Ammon's horn (tissue), 1 donor: ENCODE measurements at regions not wholly inside any gene's neighbourhood (a gene's known extent, or its start where the extent isn't known, plus 50 kb on each side); places are given as distances from the start of the nearest gene placed in this dataset.

Source experiments
- DNase-seq: peaks from one replicate; pipeline ENCODE4 v3.0.0-alpha.2; 2016; ENCODE audit warnings: low spot score

DNA sequence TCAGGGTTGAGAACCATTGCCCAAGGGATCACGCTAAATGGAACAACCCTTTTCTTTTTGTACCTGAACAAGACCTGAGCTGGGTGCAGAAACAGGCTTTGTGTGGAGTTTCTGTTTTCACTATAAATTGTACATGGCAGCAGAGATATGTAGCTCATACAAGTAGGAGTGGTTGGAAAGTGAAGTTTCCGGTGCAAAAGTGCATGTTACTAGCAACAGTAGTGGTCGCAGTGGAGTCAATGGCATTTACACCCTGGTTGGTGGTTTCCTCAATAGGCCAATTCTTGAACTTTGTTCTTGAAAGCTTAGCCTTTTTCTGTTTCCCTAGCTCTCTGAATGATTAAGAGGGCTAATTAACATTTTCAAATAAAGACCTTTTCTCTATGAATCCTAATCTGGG lies 170.7 kb downstream of the NEBL start:
- no peak for DNase-seq

DNA sequence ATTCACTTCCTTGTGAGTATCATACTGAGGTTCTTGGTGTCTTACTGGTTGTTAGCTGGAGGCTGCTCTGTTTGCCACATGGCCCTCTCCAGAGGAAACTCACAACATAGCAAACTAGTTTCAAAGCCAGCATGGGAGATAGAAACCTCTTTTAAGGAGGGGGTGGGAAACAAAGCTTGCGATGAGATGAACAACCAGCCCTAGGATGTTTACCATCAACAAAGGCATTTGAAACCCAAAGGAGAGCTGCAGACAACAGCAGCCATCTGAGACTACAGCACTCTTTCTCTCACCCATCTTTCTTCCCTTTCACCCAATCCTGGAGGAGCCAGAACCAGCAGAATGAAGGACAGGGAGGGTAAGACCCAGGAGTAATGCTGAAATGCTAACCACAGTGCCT lies 182.1 kb downstream of the NEBL start:
- DNase-seq = no peak

DNA sequence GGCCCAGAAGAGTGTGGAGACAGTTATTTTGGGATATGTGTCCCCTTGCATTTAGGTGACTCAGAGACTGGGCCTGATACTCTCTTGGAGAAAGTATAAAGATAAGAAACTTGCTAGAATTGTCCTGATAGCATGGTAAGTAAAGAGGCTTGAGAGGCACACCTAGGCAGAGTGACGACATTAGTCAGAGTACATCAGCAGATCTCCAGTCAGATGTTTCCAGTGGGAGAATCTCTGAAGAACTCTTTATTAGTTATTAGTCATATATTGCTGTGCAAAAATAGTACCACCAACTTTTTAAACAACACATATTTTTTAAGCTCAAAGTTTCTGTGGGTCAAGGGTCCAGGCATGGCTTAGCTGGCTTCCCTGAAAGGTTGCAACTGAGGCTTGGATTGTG lies 182.6 kb downstream of the NEBL start:
- DNase-seq = no peak

DNA sequence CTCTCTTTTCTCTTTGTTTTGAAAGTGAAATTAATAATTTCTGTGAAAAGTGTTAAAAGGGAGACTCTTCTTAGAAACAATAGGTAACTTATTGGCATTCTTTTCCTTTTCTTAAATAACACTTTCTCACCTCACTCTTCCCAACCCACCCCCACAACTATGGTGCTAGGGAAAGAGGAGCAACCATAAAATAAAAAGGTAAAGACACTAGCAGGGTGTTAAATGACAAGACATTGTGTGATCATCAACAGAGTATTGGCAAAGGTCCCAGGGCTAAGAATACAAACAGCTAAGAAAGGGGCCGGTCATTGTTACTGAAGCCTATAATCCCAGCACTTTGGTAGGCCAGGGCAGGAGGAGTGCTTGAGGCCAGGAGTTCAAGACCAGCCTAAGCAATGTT lies 183.7 kb downstream of the NEBL start:
- DNase-seq = no peak

DNA sequence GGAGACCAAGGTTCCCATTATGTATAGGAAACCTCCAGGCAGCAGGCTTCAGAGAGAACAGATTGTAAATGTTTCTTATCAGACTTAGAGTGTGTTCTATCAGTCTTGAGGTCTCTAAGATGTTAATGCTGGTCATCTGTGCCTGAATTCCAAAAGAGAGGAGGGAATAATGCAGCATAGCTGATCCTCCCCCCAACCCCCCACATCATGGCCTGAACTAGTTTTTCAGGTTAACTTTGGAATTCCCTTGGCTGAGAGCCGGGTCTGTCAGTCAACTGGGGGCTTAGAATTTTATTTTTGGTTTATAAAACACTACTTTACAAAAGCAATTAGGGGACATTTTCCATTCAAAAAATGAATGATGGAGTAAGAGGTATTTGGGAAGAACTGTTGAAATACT lies 184.3 kb downstream of the NEBL start:
- DNase-seq = no peak

DNA sequence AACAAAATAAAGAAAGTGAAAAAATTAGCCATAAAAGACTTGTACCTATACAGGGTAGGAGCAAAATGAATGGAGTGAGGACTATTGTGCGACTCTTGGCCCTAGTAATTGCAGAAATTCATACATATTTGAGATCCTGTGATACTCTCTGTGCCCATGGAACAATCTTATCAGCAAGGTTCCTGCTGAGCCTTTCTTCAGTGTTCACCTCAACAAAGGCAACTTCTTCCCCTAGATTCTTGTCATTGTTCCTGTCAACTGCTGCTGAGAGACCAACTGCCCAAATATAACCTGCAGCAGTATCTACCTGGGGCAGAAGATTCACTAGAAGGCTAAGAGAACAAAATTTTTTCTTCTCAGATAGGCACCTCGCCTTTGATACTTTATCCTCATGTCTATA lies 187.4 kb downstream of the NEBL start:
- no peak for DNase-seq

DNA sequence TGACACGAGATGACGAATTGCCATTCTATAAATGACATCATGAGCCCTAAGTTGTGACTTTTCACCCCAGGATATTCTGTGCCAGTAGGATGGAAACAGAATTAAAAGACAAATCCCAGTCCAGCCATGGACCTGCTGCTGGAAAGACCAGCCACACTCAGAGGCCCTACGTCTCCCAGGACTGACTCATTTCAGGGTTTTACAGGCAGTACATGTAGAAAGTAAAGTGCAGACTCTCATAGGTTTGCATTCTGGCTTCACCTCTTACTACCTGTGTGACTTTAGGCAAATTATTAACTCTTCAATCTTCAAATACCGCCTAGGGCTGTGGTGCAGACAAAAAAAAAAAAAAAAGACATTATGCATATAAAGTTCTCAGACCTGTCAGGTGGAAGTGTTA lies 188.8 kb downstream of the NEBL start:
- DNase-seq = no peak

DNA sequence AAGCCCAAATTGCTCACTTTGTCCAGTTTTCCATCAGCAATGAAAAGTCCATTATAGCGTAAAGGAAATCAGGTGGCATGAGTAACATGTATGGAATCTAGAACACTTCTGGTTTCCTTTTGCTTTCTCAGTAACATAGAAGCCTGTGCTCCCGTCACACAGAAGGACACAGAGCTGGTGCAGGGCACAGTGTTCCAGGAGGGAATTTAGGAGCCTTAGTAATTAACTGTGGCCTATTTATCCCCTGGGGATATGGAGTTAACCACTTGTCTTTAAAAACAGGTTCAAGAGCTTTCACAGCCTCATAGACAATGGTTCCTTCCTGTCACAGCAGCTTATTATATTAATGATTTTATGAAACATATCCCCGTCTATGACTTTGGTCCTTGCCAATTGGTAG lies 189.9 kb downstream of the NEBL start:
- DNase-seq = no peak

DNA sequence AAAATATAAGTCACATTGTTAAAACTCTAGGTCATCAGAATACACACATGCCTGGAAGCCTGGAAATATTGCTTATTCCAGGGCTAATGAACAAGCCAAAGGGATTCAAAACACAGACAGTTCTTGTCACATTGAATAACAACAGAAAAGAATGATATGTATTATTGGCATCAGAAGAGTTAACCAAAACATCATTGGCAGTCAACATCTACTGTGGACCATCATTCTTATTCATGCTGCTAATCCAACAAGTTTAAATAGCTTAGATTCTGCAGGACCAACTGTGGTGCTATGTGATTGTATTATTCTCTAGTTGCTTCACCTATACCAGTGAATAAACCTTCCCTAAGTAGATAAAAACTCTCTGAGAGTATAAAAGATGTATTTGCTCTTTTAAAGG lies 198.3 kb downstream of the NEBL start:
- DNase-seq = no peak

DNA sequence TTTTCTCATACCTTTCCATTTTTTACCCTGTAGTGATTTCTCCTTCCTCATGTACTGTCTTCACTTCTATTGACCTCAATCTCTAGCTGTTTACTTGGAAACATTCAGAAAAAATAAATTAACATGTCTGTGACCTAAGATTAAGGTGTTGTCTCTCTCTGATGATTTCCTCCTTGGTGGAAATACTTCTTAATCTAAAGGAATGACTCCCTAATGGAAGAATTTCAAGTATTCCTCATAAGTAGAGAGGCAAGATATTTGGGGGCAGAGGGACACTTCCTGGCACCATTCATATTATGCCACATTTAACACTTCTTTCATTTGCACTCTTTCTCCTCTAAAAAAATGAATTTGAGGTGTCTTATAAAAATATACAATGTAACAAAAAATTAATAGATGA lies 202.8 kb downstream of the NEBL start:
- no peak for DNase-seq

DNA sequence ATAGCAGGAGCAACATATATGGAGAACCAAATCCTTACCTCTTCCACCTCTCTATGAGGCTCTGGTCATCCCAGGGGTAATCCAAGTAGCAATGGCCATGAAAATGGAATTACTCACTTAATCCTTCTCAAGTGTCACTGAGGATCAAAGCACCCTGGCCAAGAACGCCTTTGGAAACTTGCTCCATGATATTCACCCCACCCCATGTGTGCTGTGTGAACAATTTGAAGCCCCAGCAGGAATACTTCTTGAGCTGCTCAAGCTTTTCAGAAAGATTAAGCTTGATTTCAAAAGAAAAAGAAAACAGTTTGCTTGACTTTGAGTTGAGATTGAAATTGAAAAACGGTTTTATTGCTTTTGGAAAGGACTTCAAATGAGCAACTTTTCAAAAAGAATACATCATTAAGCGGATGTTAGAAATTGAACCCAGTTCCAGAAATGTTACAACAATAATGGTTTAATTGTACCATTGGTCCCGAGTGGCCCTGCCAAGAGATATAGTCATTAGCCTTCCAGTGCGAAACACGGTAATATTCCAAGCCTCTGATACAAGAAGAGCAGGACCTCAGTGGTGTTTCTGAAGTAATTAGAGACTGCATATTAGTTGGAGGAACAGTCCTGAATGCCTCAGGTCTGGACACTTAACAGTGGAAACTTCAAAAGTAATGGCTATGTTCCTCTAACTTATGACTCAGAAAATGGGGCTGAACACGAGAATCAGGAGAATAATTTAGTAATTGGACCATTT lies 208.1 kb downstream of the NEBL start:
- DNase-seq = no peak

DNA sequence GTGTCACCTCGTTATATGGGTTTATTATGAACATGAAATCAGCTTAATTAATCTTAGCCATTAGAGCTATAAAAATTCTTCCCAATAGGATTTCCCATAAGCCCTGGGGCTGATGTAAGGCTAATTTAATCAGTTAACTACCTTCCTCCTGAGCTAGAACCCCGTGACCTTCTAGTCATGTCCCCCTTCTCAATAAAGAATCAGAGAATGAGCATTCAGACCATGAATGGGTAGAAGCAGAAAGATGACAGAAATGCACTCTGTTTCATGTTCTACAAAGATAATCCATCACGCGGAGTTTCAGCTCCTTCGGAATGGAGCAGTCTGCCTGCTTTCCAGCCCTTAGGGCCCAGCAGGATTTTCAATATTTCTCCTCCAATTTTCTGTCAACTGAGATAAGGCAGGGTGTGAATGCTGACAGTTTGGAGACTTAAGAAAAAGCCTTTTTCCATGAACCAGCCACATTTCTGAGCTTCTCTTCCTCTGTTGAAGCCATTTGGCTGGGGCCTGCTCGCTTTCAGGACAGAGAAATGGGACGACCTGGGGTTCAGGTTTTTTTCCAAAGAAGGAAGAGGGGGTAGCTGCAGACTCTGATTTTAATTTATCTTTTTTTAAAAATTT lies 211.0 kb downstream of the NEBL start:
- DNase-seq = no peak

DNA sequence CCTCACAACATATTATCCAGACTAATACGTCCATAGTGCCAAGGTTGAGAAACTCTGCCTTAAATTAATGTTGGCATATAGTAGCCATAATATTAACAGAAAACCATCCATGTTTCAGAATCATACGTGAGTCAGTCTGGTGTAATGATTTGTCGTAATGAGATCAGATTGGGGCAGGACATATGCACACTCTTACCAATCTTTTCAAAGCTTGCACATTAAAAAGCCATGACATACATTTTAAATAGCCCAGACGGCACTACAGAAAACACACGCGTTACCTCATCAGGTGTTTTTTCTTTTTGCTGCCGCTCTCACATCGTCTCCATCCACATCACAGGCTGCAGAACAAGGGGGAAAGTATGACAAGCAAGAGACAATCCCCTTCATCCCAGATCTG lies 211.6 kb downstream of the NEBL start:
- no peak for DNase-seq

DNA sequence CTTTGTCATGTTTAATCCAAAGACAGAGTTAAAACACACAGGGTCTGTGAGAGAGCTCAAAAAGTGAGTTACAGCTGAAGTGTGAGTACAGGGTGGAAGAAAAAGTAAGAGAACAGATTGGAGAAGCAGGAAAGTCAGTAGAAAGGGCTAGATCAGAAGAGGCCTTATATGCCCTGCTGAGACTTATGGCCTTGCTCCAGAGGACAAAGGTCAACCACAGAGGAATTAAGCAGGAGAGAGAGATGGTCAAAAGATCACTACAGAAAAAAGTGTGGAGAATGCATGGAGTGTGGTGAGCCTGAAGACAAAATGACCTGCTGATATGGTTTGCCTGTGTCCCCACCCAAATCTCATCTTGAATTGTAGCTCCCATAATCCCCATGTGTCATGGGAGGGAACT lies 213.8 kb downstream of the NEBL start:
- DNase-seq = no peak

DNA sequence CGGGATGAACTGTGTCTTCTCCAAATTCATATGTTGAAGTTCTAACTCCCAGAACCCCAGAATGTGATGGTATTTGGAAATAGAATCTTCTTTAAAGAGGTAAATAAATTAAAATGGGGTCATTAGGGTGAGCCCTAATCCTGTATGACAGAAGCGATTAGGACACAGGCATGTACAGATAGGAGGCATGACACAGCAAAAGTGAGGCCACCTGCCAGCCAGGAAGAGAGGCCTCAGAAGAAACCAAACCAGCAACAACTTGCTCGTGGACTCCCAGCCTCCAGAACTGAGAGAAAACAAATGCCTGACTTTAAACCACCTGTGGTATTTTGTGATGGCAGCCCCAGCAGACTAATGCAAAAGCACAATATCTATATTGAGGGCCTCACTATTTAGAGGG lies 214.3 kb downstream of the NEBL start:
- DNase-seq = no peak

DNA sequence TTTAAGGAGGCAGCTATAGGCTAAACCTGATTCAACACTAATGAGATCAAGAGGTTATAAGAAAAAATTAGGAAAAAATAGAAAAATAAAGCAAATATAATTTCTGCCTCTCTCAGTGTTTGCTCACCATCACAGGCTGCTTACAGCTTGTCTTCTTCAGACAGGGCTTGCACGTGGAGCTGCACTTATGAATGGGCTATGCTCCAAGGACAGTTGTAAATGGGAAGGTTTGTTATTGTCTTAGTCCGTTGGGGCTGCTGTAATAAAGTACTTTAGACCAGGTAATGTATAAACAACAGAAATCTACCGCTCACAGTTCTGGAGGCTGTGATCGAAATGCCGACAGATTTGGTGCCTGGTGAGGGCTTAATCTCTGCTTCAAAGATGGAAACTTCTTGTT lies 219.8 kb downstream of the NEBL start:
- no peak for DNase-seq

DNA sequence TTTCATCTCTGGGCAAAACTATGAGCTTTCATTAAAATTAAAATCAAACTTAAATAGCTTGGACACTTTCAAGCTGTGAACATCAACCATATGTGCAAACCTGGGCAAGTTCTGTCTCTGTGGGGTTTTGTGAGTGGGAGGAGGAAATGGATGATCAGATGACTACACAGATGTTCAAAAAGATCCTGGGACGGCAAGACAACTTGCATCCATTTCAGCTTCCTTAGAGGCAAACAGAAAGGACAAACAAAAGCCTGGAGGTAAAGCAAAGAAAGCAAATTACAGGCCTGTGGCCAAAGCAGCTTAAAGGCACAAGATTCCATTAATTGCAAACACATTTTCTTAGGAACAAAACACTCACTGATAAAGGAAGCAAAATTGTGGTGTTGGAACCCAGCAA lies 222.2 kb downstream of the NEBL start:
- peak; percentile 3 for DNase-seq

DNA sequence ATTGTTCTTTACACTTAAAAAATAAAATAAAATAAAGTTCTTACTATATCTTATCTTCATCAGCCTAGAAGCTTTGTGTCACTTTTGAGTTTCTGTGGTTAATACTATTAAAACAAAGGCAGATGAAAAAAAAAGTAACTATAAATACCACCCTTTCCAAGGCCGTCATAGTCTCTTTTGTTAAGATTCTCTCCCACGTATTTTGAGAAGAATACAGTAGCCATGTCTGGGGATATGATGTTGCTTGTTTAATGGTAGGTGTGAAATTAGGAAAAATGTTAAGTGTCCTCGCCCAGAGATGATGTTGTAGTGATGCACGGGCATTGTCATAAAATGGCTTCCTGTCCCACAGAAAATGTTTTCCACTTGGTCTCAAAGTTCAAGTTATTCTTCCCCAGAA lies 223.9 kb downstream of the NEBL start:
- DNase-seq = no peak

DNA sequence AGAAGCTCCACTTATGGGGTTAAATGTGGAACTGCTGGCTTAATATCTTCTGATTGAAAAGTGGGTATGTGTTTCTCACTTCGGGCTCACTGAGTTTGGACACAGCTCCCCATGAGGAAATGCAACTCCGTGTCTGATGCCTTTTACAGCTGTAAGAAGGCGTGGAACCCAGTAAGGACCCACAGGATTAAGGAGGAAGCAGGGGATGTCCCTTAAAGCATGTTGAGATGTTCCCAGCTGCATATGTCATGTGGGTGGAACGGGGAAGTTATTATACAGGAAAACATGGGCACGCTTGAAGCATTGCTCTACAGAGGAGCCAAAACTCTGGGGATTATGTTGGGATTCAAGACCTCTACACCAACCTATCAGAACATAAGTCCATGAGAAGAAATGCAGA lies 224.4 kb downstream of the NEBL start:
- DNase-seq = no peak

DNA sequence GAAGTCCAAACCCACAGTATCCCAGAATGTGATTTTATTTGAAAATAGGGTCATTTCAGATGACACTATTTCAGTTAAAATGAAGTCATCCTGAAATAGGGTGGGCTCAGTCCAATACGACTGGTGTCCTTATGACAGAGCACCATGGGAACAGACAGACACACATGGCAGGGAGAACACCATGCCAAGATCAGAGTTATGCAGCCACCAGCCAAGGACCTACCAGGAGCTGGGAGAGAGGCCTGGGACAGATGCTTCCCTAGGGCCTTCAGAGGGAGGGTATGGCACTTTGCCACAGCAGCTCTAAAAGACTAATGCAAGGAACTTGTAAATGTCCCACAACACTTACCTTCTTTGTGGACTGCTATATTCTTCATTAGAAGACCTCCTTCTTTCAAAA lies 226.5 kb downstream of the NEBL start:
- peak; percentile 4 for DNase-seq

DNA sequence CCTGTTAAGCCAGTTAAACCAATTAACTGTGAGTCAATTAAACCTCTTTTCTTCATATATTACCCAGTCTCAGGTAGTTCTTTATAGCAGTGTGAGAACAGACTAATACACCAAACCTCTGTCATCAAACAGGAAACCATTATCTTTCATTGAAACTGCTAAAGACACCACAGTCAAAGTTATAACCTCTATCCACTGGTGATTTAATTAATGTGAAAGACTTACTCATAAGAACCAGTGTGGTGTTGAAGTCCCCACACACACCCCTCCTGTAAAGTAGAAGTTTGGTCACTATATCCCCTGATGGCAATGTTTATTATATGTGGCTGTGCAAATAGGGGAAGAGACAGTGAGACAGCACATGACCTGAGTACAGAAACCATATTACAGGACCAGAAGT lies 228.1 kb downstream of the NEBL start:
- DNase-seq = no peak

DNA sequence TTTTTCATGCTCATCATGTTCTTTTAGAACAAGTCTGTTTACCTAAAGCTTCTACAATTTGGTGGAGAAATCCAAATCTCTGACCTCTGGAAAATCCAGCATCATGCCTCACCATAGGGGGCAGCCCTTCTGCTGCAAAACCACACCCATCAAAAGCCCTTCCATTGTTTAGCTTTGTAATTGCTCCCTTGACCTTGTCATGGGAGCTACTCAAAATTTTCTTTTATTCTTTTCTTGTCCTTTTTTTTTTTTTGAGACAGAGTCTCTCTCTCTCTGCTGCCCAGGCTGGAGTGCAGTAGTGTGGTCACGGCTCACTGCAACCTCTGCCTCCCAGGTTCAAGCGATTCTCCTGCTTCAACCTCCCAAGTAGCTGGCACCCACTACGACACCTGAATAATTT lies 234.4 kb downstream of the NEBL start:
- no peak for DNase-seq

DNA sequence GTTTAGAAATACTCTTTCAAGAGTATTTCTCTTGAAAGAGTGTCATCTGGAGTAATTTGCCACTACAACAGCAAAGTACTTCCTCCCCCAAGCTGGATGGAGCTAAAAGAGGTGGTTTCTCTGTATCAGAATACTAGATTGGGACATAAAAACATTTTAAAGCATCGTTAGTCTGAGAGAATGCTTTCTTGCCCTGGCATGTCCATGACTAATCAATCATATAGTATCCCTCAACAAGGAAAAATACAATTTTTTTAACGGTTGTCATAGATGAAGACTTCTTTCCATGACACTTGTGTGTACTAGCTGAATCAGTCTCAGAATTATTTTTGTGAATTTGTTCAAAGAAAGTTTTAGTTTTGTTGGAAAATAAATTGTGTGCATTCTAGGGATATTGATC lies 237.9 kb downstream of the NEBL start:
- DNase-seq = no peak

DNA sequence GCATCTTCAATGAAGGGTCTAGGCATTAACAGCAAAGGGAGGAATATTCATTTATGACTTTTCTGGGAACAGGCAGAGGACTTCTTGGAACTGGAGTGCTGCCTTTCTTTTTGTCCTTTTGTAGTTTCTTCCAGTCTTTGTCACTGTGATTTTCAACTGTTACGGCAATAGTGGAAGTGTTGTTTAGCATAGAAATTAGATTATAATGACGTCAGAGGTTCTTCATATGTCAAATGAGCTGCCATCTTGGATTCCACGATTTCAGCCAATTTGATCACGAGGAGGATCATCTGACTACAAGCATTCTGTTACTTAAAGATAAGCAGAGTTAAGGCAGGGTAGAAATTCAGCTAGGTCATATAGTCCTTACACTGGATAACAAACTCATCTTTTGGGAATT lies 239.0 kb downstream of the NEBL start:
- no peak for DNase-seq
